Naive B cell (primary cell): ENCODE measurements at regions not wholly inside any gene's neighbourhood (a gene's known extent, or its start where the extent isn't known, plus 50 kb on each side); places are given as distances from the start of the nearest gene placed in this dataset.
A peak's percentile ranks its signal among the peaks of the same experiment; 100 is the strongest.

Experiments used
- ATAC-seq, 2 donors: fragments of 150-1000 bp; cut with Tn5 transposase; 2 replicates each; pipeline ENCODE4 v1.10.0; 2021; ENCODE audit warnings: low read depth in 2 of 2, mild to moderate bottlenecking in 2 of 2, moderate library complexity in 2 of 2
- DNase-seq: peaks from one replicate; pipeline ENCODE4 v3.0.0; 2022
- H3K27ac Mint-ChIP-seq, 6 donors: one replicate each; pipeline ENCODE4 v1.8.0; 2020 to 2022; ENCODE audit warnings: mild to moderate bottlenecking in 6 of 6, mixed read lengths in 6 of 6, moderate library complexity in 5 of 6, inconsistent platforms in 2 of 6
- H3K27me3 Mint-ChIP-seq, 3 donors: one replicate each; pipeline ENCODE4 v1.8.0; 2021 to 2022; ENCODE audit warnings: mixed read lengths in 3 of 3, mild to moderate bottlenecking in 1 of 3
- H3K36me3 Mint-ChIP-seq, 2 donors: one replicate each; pipeline ENCODE4 v1.8.0; 2020 to 2022; ENCODE audit warnings: mixed read lengths in 2 of 2, inconsistent platforms in 1 of 2, mild to moderate bottlenecking in 1 of 2
- H3K4me1 Mint-ChIP-seq, 3 donors: one replicate each; pipeline ENCODE4 v1.8.0; 2020 to 2022; ENCODE audit warnings: mixed read lengths in 3 of 3, inconsistent platforms in 1 of 3, mild to moderate bottlenecking in 1 of 3, moderate library complexity in 1 of 3
- H3K4me3 Mint-ChIP-seq, 8 donors: one replicate each; pipeline ENCODE4 v1.8.0; 2020 to 2022; ENCODE audit warnings: mild to moderate bottlenecking in 8 of 8, mixed read lengths in 8 of 8, moderate library complexity in 8 of 8, inconsistent platforms in 2 of 8
- H3K9me3 Mint-ChIP-seq, 7 donors: one replicate each; pipeline ENCODE4 v1.8.0; 2020 to 2022; ENCODE audit warnings: mixed read lengths in 7 of 7, mild to moderate bottlenecking in 5 of 7, inconsistent platforms in 2 of 7, moderate library complexity in 1 of 7

DNA sequence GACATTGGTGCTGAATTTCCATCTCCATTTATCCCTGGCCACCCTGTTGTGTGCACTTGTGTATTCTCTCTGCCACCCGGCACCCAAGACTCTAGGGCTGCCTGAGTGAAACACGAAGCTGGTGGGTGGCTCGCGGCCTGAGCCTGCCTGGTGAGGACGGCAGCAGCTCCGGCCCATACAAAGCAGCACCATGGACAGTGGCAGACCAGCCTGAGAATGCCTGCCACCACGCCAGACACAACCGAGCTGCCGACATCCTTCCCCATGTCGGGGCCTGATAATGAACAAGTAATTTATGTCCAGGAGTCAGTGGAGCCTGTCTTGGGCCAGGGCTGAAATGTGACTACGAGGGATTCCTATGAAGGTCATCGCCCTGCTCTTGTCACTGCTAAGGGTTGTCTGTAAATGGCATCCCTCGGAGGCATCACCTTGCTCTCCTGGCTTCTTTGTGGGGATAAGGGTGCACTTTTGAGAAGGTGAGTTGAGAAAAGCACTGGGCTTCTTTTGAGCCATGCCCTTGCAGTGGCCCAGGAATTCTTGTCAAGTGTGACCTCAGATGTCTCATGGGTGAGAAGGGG, 175.7 kb downstream of the MELK start:
- peak overlapping the region in 1 of 6 donors; percentile 75 for H3K27ac Mint-ChIP-seq

DNA sequence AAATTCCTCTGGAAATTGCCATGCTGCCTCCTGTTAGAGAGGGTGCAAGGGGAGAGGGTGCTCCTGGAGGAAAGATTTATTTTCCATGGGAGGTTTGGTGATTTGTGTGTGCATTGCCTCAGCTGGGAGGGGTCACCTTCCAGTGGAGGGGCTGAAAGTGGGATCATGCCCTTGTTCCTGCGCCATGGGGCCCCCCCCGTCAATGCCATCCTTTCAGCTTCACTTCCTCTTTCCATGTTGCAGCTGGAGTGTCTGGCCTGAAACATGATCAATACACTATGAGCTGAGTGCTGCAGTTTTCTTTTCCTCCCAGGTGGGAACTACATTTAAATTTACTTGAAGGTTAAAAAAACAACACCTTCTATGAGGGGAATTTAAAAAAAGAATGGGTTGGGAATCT, 176.8 kb downstream of the MELK start:
- H3K4me3 Mint-ChIP-seq = no peak overlapping the region

More for the DNA sequence above, 175.7 kb downstream of the MELK start:
- H3K27me3 Mint-ChIP-seq = peaks cover 56 to 88% (median 82%) of the 10 kb centered on the region in 3 donors
- H3K4me3 Mint-ChIP-seq = no peak overlapping the region
- DNase-seq (no peak), ATAC-seq (peak; percentile 35 to 44)
- peaks cover 0 to 2% (median 0%) of the 10 kb centered on the region in 7 donors for H3K9me3 Mint-ChIP-seq
- peaks cover 4 to 17% (median 7%) of the 10 kb centered on the region in 3 donors for H3K4me1 Mint-ChIP-seq
- peaks cover 0 to 6% of the 10 kb centered on the region in 2 donors for H3K36me3 Mint-ChIP-seq

DNA sequence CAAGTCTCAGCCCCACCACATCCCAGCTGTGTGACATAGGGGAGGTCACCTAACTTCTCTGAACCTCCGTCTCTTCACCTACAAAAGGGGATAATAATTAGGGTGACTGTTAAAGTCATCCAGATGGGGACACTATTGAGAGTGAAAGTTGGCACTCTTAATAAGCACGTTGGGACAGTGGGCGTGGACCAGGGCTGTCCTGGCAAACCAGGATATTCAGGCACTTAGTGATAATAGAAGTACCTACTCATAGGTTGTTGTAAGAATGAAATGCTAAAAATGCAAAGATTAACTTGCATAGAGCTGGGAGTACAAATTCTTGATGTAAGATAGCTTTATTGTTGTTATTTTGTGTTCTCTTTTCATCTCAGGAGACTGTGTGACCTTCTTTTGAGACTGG, 177.9 kb downstream of the MELK start:
- peaks cover 4 to 17% (median 7%) of the 10 kb centered on the region in 3 donors for H3K4me1 Mint-ChIP-seq
- no peak overlapping the region for H3K27ac Mint-ChIP-seq
- H3K27me3 Mint-ChIP-seq = peaks cover 60 to 87% (median 86%) of the 10 kb centered on the region in 3 donors
- no peak for ATAC-seq
- peaks cover 0 to 2% (median 0%) of the 10 kb centered on the region in 7 donors for H3K9me3 Mint-ChIP-seq
- H3K4me3 Mint-ChIP-seq = no peak overlapping the region
- H3K36me3 Mint-ChIP-seq = peaks cover 0 to 11% of the 10 kb centered on the region in 2 donors
- DNase-seq = no peak

More for the DNA sequence above, 176.8 kb downstream of the MELK start:
- ATAC-seq = peak; percentile 46 to 47
- DNase-seq = no peak
- H3K27ac Mint-ChIP-seq = no peak overlapping the region
- H3K4me1 Mint-ChIP-seq = peaks cover 4 to 17% (median 7%) of the 10 kb centered on the region in 3 donors
- peaks cover 52 to 86% (median 86%) of the 10 kb centered on the region in 3 donors for H3K27me3 Mint-ChIP-seq
- H3K9me3 Mint-ChIP-seq = peaks cover 0 to 2% (median 0%) of the 10 kb centered on the region in 7 donors
- peaks cover 0 to 6% of the 10 kb centered on the region in 2 donors for H3K36me3 Mint-ChIP-seq

DNA sequence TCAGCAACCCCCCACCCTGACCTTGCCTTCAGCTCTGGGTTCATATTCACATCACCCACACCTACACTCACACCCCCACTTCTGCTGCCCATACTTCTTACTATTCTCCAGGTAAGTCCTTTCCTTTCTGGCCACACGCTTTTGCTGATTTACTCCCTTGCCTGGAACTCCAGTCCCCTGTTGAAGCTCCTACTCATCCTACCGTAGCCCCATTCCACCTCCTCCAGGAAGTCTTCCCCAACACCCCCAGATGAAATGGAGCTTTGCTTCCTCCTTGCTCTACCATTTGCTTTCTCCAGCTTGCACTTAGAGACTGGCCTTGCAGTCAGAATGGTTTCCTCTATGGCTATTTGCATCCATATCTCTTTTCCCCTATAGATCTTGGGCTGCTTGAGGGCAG, 182.3 kb downstream of the MELK start:
- ATAC-seq (no peak), DNase-seq (no peak)
- Mint-ChIP-seq H3K27me3 (peaks cover 40 to 72% (median 68%) of the 10 kb centered on the region in 3 donors), H3K4me1 (peaks cover 0 to 6% (median 0%) of the 10 kb centered on the region in 3 donors), H3K27ac (no peak overlapping the region), H3K9me3 (peaks cover 0 to 2% (median 0%) of the 10 kb centered on the region in 7 donors), H3K4me3 (peak overlapping the region in 1 of 8 donors; percentile 73), H3K36me3 (peaks cover 0 to 5% of the 10 kb centered on the region in 2 donors)

DNA sequence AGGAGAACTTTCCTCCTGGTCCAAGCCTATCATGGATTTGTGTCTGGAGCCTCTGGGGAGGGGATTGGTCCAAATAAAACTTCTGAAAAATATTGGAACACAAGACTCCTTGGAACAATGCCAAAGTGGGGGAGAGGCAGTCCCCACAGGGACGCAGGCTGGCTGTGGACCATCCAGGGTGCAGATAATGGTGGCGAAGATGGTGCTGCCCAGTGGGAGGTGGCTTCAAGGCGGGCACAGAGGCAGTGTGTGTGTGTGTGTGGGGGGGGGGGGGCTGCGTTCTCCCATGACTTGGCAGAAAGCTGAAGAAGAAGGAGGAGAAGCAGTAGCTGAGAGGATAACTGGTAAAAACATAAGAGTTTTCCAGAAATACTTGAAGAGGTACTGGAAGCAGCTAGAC, 186.4 kb downstream of the MELK start:
- no peak for ATAC-seq
- Mint-ChIP-seq H3K36me3 (peaks cover 0 to 5% of the 10 kb centered on the region in 2 donors), H3K4me3 (no peak overlapping the region), H3K27me3 (peaks cover 19 to 64% (median 50%) of the 10 kb centered on the region in 3 donors), H3K27ac (peak overlapping the region in 1 of 6 donors; percentile 47), H3K9me3 (peaks cover 0 to 2% (median 0%) of the 10 kb centered on the region in 7 donors), H3K4me1 (no peaks in the 10 kb centered on the region)
- no peak for DNase-seq

DNA sequence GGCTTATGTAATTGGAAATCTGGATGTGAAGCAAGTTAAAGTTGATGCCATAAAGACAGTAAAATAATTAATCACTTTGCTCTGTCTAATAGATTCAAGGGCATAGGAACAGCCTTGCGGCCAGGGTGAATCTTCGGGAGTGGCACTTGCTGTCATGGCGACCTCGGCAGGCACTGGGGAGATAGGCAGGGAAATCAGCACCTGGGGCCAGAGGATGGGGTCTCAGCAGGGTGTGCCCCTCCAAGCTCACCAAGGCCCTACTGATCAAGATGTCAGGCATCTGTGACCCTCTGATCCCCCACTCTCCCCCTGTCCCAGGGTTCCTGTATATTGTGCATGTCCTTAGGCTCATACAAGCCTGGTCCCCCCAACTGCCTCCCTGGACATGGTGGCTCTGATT, 187.3 kb downstream of the MELK start:
- Mint-ChIP-seq H3K9me3 (peaks cover 0 to 2% (median 0%) of the 10 kb centered on the region in 7 donors), H3K4me3 (peak overlapping the region in 1 of 8 donors; percentile 53), H3K36me3 (peaks cover 0 to 5% of the 10 kb centered on the region in 2 donors), H3K27ac (no peak overlapping the region), H3K4me1 (no peaks in the 10 kb centered on the region), H3K27me3 (peaks cover 17 to 56% (median 41%) of the 10 kb centered on the region in 3 donors)
- no peak for ATAC-seq
- no peak for DNase-seq

DNA sequence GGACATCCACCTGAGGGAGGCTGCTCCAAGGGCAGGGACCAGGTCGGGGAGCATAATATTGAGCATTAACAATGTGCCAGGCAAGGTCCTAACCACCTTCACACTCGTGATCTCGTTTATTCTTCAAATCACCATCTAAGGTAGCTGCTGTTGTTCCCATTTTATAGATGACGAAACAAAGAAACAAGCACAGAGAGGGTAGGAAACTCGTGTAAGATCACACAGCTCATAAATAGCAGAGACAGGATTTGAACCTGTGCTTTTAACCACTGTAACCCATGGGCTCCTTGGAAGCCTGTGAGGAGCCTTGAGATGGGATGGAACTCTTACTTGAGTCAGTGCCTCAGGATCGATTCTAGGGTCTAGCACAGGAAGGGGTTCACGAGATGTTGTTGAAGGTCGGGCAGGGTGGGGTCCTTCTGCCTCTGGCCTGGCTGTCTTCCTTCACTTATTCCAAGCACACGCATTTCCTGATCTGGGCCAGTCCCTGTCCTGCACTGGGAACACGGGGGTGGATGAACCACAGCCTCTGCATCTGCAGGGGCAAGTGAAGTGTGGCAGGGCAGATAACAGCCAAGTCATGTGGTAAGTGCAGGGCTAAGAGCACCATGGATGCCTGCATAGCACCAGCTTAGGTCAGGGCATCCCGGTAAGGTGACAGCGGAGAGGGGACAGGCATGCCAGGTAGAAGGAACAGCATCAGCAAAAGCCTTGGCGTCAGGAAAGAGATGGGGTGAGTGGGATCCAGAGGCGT, 188.1 kb downstream of the MELK start:
- Mint-ChIP-seq H3K9me3 (peaks cover 0 to 2% (median 0%) of the 10 kb centered on the region in 7 donors), H3K4me1 (no peaks in the 10 kb centered on the region), H3K4me3 (no peak overlapping the region), H3K27me3 (peaks cover 10 to 49% (median 33%) of the 10 kb centered on the region in 3 donors), H3K36me3 (no peaks in the 10 kb centered on the region), H3K27ac (no peak overlapping the region)
- DNase-seq (no peak), ATAC-seq (no peak)

DNA sequence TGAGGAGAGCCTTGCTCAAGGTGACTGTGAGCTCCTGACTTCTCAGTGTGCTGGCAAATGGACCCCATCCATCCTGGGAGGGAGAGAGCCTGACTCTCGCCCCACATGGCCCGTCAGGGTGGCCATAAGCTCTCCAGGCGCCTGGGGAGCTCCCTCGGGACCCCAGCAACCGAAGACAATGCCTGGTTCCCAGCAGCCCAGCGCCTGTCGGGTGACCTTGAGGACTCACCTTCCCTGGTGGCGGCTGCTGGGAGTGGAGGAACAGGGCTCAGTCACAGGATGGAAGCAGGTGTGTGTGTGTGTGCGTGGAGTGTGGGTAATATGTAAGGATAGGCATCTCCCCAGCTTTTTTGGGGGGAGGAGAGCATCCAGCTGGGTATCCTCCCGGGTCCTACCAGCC, 190.3 kb downstream of the MELK start:
- ATAC-seq (no peak), DNase-seq (no peak)
- Mint-ChIP-seq H3K9me3 (peaks cover 0 to 4% (median 0%) of the 10 kb centered on the region in 7 donors), H3K27ac (no peak overlapping the region), H3K4me1 (peaks cover 4 to 6% (median 5%) of the 10 kb centered on the region in 3 donors), H3K36me3 (no peaks in the 10 kb centered on the region), H3K4me3 (peak overlapping the region in 1 of 8 donors; percentile 41), H3K27me3 (peaks cover 10 to 43% (median 23%) of the 10 kb centered on the region in 3 donors)

DNA sequence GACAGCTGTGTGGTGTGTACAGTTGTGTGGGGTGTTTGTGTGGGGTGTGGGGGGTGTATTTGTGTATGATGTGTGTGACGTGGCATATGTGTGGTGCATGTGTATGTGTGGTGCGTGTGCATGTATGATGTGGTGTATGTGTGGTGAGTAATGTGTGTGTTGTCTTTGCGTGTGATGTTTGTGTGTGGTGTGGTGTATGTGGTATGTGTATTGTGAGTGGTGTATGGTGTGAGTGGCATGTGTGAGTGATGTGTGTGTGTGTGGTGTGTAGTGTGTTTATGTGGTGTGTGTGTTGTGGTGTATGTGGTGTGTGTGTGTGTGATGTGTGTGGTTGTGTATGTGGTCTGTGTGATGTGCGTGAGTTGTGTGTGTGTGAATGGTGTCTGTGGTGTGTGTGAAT, 191.1 kb downstream of the MELK start:
- no peak for ATAC-seq
- no peaks in the 10 kb centered on the region for H3K36me3 Mint-ChIP-seq
- H3K27ac Mint-ChIP-seq = no peak overlapping the region
- peaks cover 10 to 41% (median 23%) of the 10 kb centered on the region in 3 donors for H3K27me3 Mint-ChIP-seq
- DNase-seq = no peak
- no peak overlapping the region for H3K4me3 Mint-ChIP-seq
- H3K4me1 Mint-ChIP-seq = peaks cover 4 to 6% (median 5%) of the 10 kb centered on the region in 3 donors
- H3K9me3 Mint-ChIP-seq = peaks cover 0 to 4% (median 0%) of the 10 kb centered on the region in 7 donors

DNA sequence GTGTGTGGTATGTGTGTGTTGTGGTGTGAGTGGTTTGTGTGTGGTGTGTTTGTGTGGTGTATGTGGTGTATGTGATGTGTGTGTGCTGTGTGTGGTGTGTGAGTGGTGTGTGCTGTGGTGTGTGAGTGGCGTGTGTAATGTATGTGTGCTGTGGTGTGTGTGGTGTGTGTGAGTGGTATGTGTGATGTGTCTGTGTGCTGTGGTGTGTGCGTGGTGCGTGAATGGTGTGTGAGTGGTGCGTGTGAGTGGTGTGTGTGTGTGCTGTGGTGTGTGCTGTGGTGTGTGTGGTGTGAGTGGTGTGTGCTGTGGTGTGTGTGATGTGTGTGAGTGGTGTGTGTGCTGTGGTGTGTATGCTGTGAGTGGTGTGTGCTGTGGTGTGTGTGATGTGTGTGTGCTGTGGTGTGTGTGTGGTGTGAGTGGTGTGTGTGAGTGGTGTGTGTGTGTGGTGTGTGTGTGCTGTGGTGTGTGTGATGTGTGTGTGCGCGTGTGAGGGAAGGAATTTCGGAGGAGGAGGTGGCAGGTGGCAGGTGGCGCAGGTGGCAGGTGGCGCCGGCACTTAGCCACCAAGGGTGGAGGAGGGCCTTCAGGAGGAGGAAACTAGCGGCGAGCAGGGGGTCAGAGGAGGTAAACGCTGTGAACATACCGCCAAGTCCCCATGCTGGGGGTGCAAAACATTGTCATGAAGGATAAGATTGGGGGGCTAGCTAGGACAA, 191.8 kb downstream of the MELK start:
- Mint-ChIP-seq H3K27ac (no peak overlapping the region), H3K4me3 (no peak overlapping the region), H3K9me3 (peaks cover 0 to 4% (median 0%) of the 10 kb centered on the region in 7 donors), H3K27me3 (peaks cover 10 to 33% (median 27%) of the 10 kb centered on the region in 3 donors), H3K4me1 (peaks cover 4 to 6% (median 5%) of the 10 kb centered on the region in 3 donors), H3K36me3 (no peaks in the 10 kb centered on the region)
- no peak for ATAC-seq
- DNase-seq = no peak

DNA sequence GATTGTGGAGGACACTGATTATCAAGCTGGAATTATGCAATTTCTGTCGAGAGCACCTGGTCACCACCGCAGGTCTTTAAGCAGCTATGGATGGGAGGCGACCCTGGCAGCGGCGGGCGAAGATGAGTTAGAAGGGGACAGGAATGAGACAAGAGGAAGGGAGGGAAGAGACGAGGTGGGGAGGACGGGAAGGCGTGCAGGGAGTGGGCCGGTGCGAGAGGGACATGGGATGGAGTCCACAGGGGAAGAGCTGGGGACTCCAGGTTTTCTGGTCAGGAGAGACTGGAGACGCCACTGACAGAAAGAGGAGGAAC, 192.3 kb downstream of the MELK start:
- Mint-ChIP-seq H3K36me3 (no peaks in the 10 kb centered on the region), H3K4me3 (no peak overlapping the region), H3K9me3 (peaks cover 0 to 4% (median 0%) of the 10 kb centered on the region in 7 donors), H3K4me1 (peaks cover 4 to 6% (median 5%) of the 10 kb centered on the region in 3 donors), H3K27me3 (peaks cover 5 to 32% (median 27%) of the 10 kb centered on the region in 3 donors), H3K27ac (no peak overlapping the region)
- DNase-seq (no peak), ATAC-seq (no peak)

DNA sequence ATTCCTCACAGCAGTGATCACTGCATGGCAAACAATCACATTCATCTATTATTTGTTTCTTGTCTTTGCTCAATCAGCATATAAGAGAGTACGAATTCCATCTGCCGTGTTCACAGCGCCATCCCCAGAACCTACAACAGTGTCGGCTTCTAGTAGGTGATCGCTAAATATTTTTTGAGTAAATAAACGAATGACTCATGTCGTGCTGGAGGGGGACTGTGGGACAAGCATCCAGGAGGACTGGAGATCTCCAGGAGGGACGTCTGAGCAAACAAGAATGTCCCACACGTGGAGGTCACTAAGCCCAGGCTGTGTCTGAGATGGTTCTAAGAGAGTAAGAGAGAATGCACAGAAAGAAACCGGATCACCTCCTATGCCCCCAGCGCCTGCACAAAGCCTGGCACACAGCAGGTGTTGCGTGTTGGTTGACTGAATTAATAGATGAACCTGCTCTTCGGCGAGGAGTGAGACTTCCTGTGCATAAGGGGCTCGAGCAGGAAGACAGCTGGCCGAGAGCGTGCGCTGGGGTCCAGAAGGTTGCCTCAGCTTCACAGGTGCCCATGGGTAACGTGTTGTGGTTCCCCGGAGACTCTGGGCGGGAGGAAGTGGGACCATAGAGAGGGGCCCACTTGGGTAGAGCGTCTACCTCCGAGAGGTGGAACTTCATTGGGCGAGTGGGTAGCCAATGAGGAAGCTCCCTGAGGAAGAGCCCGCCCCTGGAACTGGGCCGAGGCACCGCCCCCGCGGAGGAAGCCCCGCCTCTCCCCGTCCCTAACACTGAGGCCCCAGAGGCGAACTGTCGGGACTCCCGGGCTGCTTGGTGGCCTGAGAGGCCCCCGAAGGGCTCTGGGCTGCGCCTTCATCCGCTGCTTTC, 193.0 kb downstream of the MELK start:
- H3K4me1 Mint-ChIP-seq = peaks cover 4 to 6% (median 5%) of the 10 kb centered on the region in 3 donors
- no peak overlapping the region for H3K27ac Mint-ChIP-seq
- H3K4me3 Mint-ChIP-seq = no peak overlapping the region
- H3K27me3 Mint-ChIP-seq = peaks cover 0 to 31% (median 27%) of the 10 kb centered on the region in 3 donors
- ATAC-seq = peak; percentile 92 to 93
- peak; percentile 94 for DNase-seq
- peaks cover 0 to 4% (median 0%) of the 10 kb centered on the region in 7 donors for H3K9me3 Mint-ChIP-seq
- no peaks in the 10 kb centered on the region for H3K36me3 Mint-ChIP-seq
